T-helper 2 cell (primary cell): ENCODE measurements at regions not wholly inside any gene's neighbourhood (a gene's known extent, or its start where the extent isn't known, plus 50 kb on each side); places are given as distances from the start of the nearest gene placed in this dataset.
"Not testable (repeated sequence)": the region's sequence is repeated elsewhere in the genome, so short reads cannot be mapped to it uniquely, and the experiment has no call there.

Experiments
- DNase-seq, 5 experiments: peaks; one replicate each; pipeline versions ENCODE4 v3.0.0 to v3.0.0-alpha.2; 2012 to 2022

DNA sequence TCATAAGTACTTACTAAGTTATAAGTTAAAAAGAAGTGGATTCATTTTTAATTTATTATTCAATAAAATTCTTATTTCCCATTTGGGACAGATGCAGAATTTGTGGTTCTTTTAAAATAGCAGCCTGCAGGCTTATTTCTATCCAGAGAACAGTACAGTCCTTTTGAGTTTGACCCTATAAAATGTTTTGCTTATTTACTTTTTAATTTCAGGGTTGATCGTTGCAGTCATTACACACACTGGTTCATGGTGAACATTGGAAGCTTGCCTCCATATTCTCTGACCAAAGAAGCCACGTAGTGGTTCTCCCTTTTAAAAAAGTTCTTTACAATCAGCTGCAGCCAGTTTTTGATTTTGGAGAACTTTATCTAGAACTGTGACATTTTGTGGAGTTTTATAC lies 122.9 kb upstream of the PDE7B start:
- DNase-seq, result no peak

DNA sequence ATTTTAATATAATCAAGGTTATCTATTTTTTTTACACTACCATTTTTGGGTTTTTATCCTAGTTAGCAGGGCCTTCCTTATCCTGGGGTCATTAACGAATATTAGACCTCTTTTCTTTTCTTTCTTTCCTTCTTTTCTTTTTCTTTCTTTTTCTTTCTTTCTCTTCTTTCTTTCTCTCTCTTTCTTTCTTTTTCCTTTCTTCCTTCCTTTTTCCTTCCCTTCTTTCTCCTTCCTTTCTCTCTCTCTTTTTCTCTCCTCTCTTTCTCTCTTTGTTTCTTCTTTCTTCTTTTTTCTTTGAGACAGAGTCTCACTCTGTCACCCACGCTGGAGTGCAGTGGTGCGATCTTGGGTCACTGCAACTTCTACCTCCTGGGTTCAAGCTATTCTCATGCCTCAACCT lies 120.4 kb upstream of the PDE7B start:
- DNase-seq, result no peak

- DNase-seq, result not testable (repeated sequence)
These were observed 115.2 kb upstream of the PDE7B start for GRCh38 chr6:135736351-135736750.

DNA sequence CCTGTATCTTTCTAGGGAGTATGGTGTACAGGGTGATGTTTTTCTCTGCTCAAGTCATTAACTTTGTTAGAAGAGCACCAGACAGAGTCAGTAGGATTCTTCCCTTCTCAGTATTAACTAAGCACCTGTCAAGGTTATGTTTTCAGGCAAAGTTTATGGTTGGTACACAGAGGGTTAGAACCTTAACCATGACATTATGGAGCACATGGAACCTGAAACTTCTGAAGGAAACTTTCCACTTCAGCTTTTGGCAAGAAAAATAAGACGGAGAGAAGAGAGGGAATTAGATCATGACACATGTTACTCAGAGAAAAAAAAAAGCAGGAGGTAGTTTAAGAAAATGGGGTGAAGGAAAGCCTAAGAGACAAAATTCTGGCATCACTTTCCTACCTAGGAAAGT lies 112.9 kb upstream of the PDE7B start:
- DNase-seq, result no peak

DNA sequence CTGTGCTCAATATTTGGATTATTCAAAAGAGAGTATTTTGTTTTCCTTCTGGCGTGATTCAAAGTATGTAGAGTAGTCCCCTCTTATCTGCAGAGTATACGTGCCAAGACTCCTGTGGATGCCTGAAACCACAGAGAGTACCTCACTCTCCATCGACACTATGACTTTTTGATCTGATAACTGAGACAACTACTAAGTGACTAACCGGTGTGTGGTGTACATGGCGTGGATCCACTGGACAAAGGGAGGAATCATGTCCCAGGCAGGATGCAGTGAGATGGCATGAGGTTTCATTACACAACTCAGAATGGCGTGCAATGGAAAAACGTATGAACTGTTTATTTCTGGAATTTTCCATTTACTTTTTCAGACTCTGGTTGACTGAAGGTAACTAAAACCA lies 112.2 kb upstream of the PDE7B start:
- peak in 1 of 5 experiments; percentile 57 for DNase-seq

DNA sequence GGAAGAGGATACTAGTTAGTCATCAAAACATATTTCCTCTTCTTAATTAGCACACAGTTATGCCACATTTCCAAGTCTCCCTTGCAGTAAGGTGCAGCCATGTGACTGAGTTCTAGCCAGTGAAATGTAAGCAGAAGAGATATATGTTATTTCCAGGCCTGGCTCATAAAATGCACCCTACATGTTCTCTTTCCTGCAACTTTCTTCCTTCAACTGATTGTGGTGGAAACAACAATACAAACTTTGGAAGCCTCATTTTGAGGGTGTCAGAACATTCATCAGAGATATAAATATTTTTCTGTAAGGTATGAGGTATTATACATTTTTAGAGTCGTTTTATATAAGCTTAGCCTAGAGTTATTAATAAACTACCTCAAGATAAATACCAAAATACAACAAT lies 110.9 kb upstream of the PDE7B start:
- DNase-seq, result no peak

DNA sequence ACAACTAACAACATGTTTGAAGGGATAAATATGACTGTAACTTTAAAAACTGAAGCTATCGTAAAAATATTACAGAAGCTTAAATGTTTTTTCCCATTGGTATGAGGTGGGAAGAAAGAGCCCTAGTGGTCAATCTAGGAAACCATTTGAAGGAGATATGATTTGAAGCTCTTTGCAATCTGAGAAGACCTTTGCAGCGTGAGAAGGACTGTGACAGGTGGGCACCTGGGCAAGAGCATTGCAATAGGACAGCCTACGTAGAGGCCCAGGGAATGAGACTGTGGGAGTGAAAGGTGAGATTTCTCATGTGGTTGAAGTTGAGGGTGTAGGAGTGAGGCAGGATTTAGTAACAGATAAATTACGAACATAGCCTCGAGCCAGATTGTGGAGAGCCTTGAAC lies 108.0 kb upstream of the PDE7B start:
- DNase-seq, result no peak

GRCh38 chr6:135748189-135748588 lies 103.3 kb upstream of the PDE7B start:
- no peak for DNase-seq

- DNase-seq, result no peak
These were observed 101.4 kb upstream of the PDE7B start for GRCh38 chr6:135750081-135750480.

- DNase-seq, result no peak
These were observed 98.3 kb upstream of the PDE7B start for GRCh38 chr6:135753196-135753595.

DNA sequence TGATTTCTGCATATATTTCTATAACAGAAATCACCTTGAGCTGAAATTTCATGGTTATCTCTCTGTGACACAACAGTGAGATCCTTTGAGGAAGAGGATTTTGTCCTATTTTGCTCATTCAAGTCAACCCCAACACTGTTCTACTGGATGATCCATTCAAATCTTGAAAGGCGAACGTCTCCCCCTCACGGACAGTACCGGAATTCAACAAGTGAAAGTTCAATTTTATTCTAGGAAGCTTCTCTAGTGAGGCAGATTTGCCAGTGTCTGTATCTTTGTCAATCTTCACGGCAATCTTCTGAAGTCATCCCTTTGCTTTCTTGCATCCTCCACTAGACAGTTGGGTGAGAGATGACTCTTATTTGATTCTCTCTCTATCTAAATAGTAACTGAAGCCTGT lies 91.7 kb upstream of the PDE7B start:
- DNase-seq, result peak in 1 of 5 experiments; percentile 84

DNA sequence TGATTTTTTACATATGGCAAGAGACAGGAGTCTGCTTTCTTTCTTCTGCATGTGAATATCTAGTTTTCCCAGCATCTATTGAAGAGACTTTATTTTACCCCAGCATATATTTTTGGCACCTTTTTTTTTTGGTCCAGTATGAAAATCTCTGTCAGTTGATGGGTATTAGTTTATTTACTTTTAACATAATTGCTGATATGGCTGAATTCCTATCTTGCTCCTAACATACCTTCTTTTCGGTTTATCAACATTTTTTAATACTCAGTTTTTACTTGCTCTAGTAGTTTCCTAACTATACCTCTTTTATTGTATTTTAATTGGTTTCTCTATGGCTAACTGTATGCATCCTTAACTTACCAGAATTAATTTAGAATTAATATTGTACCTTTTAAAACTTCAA lies 77.5 kb upstream of the PDE7B start:
- no peak for DNase-seq

- DNase-seq, result no peak
These were observed 72.3 kb upstream of the PDE7B start for GRCh38 chr6:135779213-135779612.

GRCh38 chr6:135780326-135780725 lies 71.2 kb upstream of the PDE7B start:
- DNase-seq, result no peak

GRCh38 chr6:135782546-135782945 lies 69.0 kb upstream of the PDE7B start:
- no peak for DNase-seq

DNA sequence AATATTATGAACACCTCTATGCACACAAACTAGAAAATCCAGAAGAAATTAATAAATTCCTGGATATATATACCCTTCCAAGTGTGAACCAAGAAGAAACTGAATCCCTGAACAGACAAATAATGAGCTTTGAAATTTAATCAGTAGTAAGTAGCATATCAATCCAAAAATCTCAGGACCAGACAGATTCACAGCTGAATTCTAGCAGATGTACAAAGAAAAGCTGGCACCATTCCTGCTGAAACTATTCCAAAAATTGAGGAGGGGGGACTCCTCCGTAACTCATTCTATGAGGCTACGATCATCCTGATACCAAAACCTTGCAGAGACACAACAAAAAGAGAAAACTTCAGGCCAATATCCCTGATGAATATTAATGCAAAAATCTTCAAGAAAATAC lies 67.0 kb upstream of the PDE7B start:
- no peak for DNase-seq

- no peak for DNase-seq
These were observed 62.0 kb upstream of the PDE7B start for GRCh38 chr6:135789375-135790050.

DNA sequence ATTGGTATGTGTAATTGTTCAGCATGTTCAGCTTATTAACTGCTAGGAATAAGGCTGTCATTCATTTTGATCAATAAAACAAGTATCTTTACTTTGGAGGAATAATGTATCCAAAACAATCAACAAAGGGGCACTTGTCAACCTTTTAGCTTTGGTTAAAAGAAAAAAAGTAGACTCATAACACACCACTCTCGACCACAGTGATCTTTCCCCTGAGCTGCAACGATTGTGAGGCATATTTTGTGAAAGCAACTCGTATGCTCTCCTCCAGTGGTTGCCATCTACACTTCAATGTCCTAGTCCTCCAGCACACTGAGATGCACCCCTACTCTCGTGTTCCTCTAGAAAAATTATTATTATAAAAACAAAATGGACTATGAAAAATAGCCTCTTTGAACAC lies 60.1 kb upstream of the PDE7B start:
- DNase-seq, result peak in 1 of 5 experiments; percentile 61

DNA sequence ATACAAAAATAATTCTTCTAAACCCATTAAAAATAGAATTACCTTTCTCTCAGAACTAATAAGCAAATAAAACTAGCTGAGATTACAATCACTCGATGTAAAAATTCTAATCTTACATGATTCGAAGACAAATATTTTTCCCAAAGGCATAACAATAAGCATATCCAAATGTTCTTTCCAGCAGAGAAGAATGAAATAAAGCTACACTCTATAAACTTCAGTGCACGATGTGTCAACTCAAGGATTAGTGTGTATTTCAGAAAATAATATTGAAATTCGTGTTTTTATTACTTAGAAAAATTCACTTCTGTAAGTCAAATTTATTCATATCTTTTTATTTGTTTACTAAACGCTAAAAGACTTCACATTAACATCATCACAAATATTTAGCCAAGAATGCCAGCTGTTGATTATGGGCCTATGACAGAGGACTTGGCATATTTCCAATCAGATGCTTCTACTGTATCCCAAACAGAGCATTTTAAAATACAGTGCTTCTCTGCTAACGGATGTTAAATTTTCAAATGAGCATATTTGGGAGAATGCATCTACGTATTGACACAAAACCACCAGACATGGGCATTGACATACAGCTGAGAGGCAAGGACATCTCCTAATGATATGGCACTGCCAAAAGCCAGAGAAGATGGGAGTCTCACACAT lies 54.7 kb upstream of the PDE7B start:
- DNase-seq, result no peak

- DNase-seq, result no peak
These were observed 54.1 kb upstream of the PDE7B start for GRCh38 chr6:135797361-135797760.

GRCh38 chr6:135798751-135799515 lies 52.6 kb upstream of the PDE7B start:
- DNase-seq, result peak in 1 of 5 experiments; percentile 14
